Cerebellar cortex (tissue), 1 donor: ENCODE measurements at regions not wholly inside any gene's neighbourhood (a gene's known extent, or its start where the extent isn't known, plus 50 kb on each side); places are given as distances from the start of the nearest gene placed in this dataset.
A peak's percentile ranks its signal among the peaks of the same experiment; 100 is the strongest.
"Not testable (repeated sequence)": the region's sequence is repeated elsewhere in the genome, so short reads cannot be mapped to it uniquely, and the experiment has no call there.

Source experiments
- DNase-seq: peaks from one replicate; pipeline ENCODE4 v3.0.0-alpha.2; 2015; ENCODE audit warnings: low spot score

- DNase-seq = no peak
Measured at GRCh38 chr16:8055761-8056160, 534.5 kb downstream of the TMEM114 start.

DNA sequence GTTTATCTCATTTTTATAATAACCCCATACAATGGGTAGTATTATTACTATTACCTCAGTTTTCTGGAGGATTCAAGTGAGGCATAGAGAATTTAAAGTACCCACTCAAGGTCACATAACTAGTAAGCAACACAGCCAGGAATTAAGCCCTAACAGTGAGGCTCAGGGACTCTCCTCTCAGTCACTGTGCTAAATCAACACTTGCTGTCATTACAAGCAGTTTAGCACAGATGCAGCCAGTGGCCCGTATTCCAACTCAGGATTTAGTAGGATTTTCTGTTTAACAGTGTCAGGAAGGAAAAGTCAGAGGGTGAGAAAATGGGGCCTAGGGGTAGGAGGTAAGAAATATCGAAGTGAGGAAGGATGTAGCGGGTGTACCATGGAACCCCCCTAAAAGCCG lies 536.9 kb downstream of the TMEM114 start:
- DNase-seq = no peak

DNA sequence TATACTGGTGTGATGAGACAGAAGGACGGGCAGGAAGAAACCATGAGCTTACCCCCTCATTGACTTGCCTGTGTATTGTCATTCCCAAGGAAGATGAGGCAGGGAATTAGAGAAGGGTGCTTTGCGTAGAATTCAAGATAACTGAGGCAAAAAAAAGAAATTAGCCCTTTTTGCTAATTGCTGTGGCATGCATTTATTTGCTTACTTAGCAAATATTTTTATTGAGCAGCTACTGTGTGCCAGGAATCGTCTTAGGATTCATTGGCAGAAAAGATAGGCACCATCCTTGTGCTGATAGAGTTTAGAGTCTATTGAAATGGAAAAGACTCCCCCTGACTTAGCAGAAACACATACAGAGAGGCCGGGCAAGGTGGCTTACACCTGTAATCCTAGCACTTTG lies 541.9 kb downstream of the TMEM114 start:
- DNase-seq = no peak

GRCh38 chr16:8047736-8048135 lies 542.6 kb downstream of the TMEM114 start:
- no peak for DNase-seq

DNA sequence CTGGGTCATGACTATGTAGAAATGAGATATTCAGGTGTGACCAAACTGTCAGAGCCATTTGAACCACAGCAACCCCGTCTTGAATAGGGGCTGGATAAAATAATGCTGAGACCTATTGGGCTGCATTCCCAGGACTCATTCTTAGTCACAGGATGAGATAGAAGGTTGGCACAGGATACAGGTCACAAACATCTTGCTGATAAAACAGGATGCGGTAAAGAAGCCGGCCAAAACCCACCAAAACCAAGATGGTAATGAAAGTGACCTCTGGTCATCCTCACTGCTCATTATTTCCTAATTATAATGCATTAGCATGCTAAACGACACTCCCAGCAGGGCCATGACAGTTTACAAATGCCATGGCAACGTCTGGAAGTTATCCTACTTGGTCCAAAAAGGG lies 545.5 kb downstream of the TMEM114 start:
- DNase-seq = no peak

GRCh38 chr16:8032406-8032805 lies 557.9 kb downstream of the TMEM114 start:
- no peak for DNase-seq

DNA sequence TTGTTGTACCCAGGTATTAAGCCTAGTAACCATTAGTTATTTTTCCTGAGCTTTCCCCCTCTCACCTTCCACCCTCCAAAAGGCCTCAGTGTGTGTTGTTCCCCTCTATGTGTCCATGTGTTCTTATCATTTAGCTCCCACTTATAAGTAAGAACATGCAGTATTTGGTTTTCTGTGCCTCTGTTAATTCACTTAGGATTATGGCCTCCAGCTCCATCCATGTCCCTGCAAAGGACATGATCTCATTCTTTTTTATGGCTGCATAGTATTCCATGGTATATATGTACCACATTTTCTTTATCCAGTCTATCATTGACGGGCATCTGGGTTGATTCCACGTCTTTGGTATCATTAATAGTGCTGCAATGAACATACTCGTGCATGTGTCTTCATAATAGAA lies 560.3 kb downstream of the TMEM114 start:
- not testable (repeated sequence) for DNase-seq

GRCh38 chr16:8026450-8026849 lies 563.9 kb downstream of the TMEM114 start:
- DNase-seq = no peak

GRCh38 chr16:8023326-8023725 lies 567.0 kb downstream of the TMEM114 start:
- DNase-seq = no peak

- peak; percentile 27 for DNase-seq
Measured at GRCh38 chr16:8005096-8005860, 585.0 kb downstream of the TMEM114 start.

- DNase-seq = no peak
Measured at GRCh38 chr16:7998789-7999453, 591.4 kb downstream of the TMEM114 start.

DNA sequence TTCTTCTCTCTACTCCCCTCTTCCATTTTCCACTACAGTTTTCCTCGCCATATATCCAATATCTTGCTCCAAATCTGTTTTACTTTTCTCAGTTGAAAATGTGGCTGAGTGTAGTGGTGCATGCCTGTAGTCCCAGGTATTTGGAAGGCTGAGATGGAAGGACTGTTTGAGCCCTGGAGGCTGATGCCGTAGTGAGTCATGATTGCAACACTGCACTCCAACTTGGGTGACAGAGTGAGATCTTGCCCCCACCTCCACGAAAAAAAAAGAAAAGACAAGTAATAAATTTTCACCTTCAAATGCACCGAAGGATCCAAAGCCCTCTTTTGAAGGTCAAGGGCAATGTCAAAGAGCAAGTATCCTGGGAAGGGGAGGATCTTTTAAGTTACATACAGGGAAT lies 592.3 kb downstream of the TMEM114 start:
- DNase-seq = no peak

- no peak for DNase-seq
Measured at GRCh38 chr16:7992616-7993015, 597.7 kb downstream of the TMEM114 start.

DNA sequence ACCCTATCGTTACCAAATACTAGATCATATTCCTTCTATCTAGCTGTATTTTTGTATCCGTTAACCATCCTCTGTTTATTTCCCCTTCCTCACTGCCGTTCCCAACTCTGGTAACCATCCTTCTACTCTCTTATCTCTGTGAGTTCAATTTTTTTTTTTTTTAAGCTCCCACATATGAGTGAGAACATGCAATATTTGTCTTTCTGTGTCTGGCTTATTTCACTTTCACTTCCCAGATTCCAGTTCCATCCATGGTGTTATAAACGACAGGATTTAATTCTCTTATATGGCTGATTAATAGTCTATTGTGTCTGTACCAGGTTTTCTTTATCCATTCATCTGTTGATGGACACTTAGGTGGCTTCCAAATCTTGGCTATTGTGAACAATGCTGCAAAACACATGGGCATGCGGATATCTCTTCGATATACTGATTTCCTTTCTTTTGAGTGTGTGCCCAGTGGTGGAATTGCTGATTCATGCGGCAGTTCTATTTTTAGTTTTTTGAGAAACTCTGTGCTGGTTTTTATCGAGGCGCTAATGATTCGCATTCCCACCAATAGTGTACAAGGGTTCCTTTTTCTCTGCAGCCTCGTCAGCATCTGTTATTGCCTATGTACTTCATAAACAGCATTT lies 599.6 kb downstream of the TMEM114 start:
- no peak for DNase-seq

DNA sequence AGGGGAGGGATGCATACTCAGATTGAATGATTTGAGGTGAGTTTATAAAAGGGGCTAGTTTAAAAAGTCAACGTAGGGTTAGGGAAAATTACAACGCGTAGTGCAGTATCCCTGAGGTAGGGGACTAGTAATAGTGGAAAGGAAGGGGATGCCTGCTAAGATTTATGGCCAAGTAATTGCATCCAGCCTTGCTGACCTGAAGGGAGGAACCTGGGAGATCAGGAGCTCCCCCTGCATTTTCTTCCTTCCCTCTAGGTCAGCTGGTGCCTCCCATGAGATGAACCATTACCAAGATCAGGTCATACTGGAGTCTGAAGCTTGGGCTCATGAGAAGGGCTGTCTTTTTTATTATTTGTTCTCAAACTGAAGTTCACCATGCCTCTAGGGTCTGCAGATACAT lies 606.6 kb downstream of the TMEM114 start:
- DNase-seq = no peak

GRCh38 chr16:7980133-7980483 lies 610.2 kb downstream of the TMEM114 start:
- DNase-seq = no peak

DNA sequence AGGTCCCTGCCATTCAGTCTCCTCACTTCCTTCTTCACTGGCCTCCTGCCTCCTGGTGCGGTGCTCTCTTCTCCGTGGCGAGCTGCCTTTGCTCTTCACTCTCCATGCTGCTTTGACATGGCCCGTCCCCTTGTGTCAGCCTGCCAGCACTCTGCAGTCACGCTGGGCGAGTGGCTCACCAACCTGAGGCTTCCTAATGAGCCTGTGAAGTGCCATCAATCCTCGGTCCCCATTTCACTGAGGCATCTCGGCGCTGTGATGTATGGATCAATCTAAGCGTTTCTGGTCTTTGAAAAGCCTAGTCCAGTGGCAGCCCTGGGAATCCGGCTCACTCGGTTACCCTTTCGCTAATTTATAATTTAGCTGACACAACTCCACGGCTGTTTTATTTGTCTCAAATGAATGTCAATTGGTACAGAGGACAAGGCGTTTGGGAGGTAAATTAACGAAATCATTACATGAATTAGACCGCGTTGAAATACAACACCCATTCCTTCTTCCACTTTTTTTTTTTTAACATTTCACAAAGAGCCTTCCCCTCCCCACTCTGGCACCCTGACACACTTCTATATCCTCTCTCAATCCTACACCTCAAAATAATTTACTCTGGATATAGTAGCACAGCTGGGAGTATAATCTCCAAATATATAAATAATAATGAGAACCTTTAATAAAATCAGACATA lies 610.7 kb downstream of the TMEM114 start:
- peak; percentile 15 for DNase-seq

DNA sequence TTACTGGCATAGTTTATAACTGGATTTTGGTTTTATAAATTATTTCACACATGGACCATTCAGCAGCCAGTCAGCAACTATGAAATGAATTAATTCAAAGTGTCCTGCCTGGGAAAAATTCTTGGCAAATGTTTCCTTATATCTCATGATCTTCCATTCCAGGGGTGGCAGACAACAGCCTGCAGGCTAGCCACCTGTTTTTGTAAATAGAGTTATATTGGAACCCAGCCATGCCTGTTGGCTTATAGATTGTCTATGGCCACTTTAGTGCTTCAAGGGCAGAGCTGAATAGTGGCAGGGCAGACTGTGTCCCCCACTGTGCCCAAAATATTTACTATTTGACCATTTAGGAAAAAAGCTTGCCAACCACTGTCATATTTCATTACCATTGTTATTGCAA lies 613.7 kb downstream of the TMEM114 start:
- peak; percentile 14 for DNase-seq

GRCh38 chr16:7976125-7976524 lies 614.2 kb downstream of the TMEM114 start:
- no peak for DNase-seq

GRCh38 chr16:7967996-7968509 lies 622.3 kb downstream of the TMEM114 start:
- DNase-seq = no peak

DNA sequence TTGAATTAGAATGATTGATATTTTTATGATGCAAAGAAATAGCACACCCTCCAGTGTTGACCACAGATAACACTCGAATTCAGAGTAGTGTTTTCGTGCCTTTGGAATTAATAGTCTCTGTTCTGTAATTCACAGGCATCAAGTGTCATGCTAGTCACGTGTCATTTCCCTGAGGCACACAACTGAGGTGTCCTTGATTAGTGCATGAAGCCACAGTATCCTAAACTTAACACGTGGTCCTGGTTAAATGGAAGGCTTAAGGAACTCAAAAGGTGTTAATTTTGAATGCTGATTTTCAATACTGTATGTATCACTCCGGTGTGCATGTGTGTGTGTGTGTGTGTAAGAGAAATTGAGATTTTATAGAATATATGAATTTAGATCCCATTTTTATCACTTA lies 625.6 kb downstream of the TMEM114 start:
- DNase-seq = no peak

- DNase-seq = no peak
Measured at GRCh38 chr16:7964167-7964566, 626.1 kb downstream of the TMEM114 start.
